Activated naive CD4-positive, alpha-beta T cell treated with anti-CD3 and anti-CD28 coated beads for 36 hours (primary cell): ENCODE measurements at regions not wholly inside any gene's neighbourhood (a gene's known extent, or its start where the extent isn't known, plus 50 kb on each side); places are given as distances from the start of the nearest gene placed in this dataset.

Source experiments
- CTCF ChIA-PET: fragments of 350-600 bp; sonication (Branson Sonifier 250); formaldehyde crosslinking; loops from one replicate; lab custom pipeline; 2021; ENCODE audit warnings: antibody characterized with exemption; lab: Charles Lee
- DNase-seq: peaks from one replicate; pipeline ENCODE4 v3.0.0-alpha.2; 2020
- H3K27ac Mint-ChIP-seq: one replicate; pipeline ENCODE4 v1.8.0; 2021; ENCODE audit warnings: mild to moderate bottlenecking, mixed read lengths
- H3K27me3 Mint-ChIP-seq: one replicate; pipeline ENCODE4 v1.8.0; 2021; ENCODE audit warnings: low read depth, mixed read lengths
- H3K36me3 Mint-ChIP-seq: one replicate; pipeline ENCODE4 v1.8.0; 2021; ENCODE audit warnings: low read depth, mixed read lengths
- H3K4me1 Mint-ChIP-seq: one replicate; pipeline ENCODE4 v1.8.0; 2021; ENCODE audit warnings: low read depth, mixed read lengths
- H3K4me3 Mint-ChIP-seq: one replicate; pipeline ENCODE4 v1.8.0; 2021; ENCODE audit warnings: mild to moderate bottlenecking, moderate library complexity, mixed read lengths
- H3K9me3 Mint-ChIP-seq: one replicate; pipeline ENCODE4 v1.8.0; 2021; ENCODE audit warnings: mixed read lengths
- intact Hi-C: fragments of 100-400 bp; cut with micrococcal nuclease; formaldehyde crosslinking; loops from one replicate; pipeline ENCODE4 v1.15.1; 2023

- no peak overlapping the region for H3K27ac Mint-ChIP-seq
- H3K4me1 Mint-ChIP-seq: no peaks in the 10 kb centered on the region
- intact Hi-C loops: no loop called here
- no peaks in the 10 kb centered on the region for H3K36me3 Mint-ChIP-seq
- CTCF ChIA-PET: interaction anchor here (0.6 kb wide), 1 partner anchor 536 kb away, joined by 3 read pairs; no protein-coding TSS in a partner anchor
- H3K27me3 Mint-ChIP-seq: peaks cover 3% of the 10 kb centered on the region
- no peak overlapping the region for H3K4me3 Mint-ChIP-seq
- H3K9me3 Mint-ChIP-seq: no peaks in the 10 kb centered on the region
- no peak for DNase-seq
Observed at GRCh38 chr21:15397258-15397657, 332.5 kb upstream of the NRIP1 start.

GRCh38 chr21:15400905-15401304 lies 328.9 kb upstream of the USP25 start:
- intact Hi-C loops: no loop called here
- H3K4me3 Mint-ChIP-seq: no peak overlapping the region
- H3K36me3 Mint-ChIP-seq: no peaks in the 10 kb centered on the region
- no peak overlapping the region for H3K27ac Mint-ChIP-seq
- no peaks in the 10 kb centered on the region for H3K27me3 Mint-ChIP-seq
- DNase-seq: no peak
- CTCF ChIA-PET: no interaction called here
- H3K4me1 Mint-ChIP-seq: no peaks in the 10 kb centered on the region
- H3K9me3 Mint-ChIP-seq: no peaks in the 10 kb centered on the region

- H3K4me3 Mint-ChIP-seq: no peak overlapping the region
- DNase-seq: no peak
- no peaks in the 10 kb centered on the region for H3K9me3 Mint-ChIP-seq
- no peaks in the 10 kb centered on the region for H3K27me3 Mint-ChIP-seq
- H3K4me1 Mint-ChIP-seq: no peaks in the 10 kb centered on the region
- H3K27ac Mint-ChIP-seq: no peak overlapping the region
- CTCF ChIA-PET: no interaction called here
- H3K36me3 Mint-ChIP-seq: no peaks in the 10 kb centered on the region
- intact Hi-C loops: no loop called here
Observed at GRCh38 chr21:15401331-15401730, 328.5 kb upstream of the USP25 start.

- no peaks in the 10 kb centered on the region for H3K27me3 Mint-ChIP-seq
- no peak overlapping the region for H3K4me3 Mint-ChIP-seq
- CTCF ChIA-PET: no interaction called here
- H3K9me3 Mint-ChIP-seq: no peaks in the 10 kb centered on the region
- H3K36me3 Mint-ChIP-seq: no peaks in the 10 kb centered on the region
- H3K4me1 Mint-ChIP-seq: no peaks in the 10 kb centered on the region
- no peak overlapping the region for H3K27ac Mint-ChIP-seq
- intact Hi-C loops: no loop called here
- no peak for DNase-seq
Observed at GRCh38 chr21:15405214-15405613, 324.6 kb upstream of the USP25 start.

- no peak for DNase-seq
- CTCF ChIA-PET: no interaction called here
- Mint-ChIP-seq H3K36me3 (peaks cover 5% of the 10 kb centered on the region), H3K4me3 (no peak overlapping the region), H3K9me3 (peaks cover 5% of the 10 kb centered on the region), H3K27ac (no peak overlapping the region), H3K4me1 (no peaks in the 10 kb centered on the region), H3K27me3 (no peaks in the 10 kb centered on the region)
- intact Hi-C loops: no loop called here
Observed at GRCh38 chr21:15406791-15407190, 323.0 kb upstream of the USP25 start.

GRCh38 chr21:15407585-15407984 lies 322.2 kb upstream of the USP25 start:
- Mint-ChIP-seq H3K27ac (no peak overlapping the region), H3K27me3 (no peaks in the 10 kb centered on the region), H3K4me3 (no peak overlapping the region), H3K4me1 (no peaks in the 10 kb centered on the region), H3K36me3 (peaks cover 5% of the 10 kb centered on the region), H3K9me3 (peaks cover 11% of the 10 kb centered on the region)
- intact Hi-C loops: no loop called here
- DNase-seq: no peak
- CTCF ChIA-PET: interaction anchor here (1.1 kb wide), 1 partner anchor 75 kb away, joined by 12 read pairs; no protein-coding TSS in a partner anchor

- intact Hi-C loops: no loop called here
- no peaks in the 10 kb centered on the region for H3K4me1 Mint-ChIP-seq
- H3K4me3 Mint-ChIP-seq: no peak overlapping the region
- no peak for DNase-seq
- peaks cover 5% of the 10 kb centered on the region for H3K36me3 Mint-ChIP-seq
- H3K27ac Mint-ChIP-seq: no peak overlapping the region
- no peaks in the 10 kb centered on the region for H3K27me3 Mint-ChIP-seq
- H3K9me3 Mint-ChIP-seq: peaks cover 11% of the 10 kb centered on the region
- CTCF ChIA-PET: interaction anchor here (1.1 kb wide), 1 partner anchor 74 kb away, joined by 12 read pairs; no protein-coding TSS in a partner anchor
Observed at GRCh38 chr21:15408089-15408488, 321.7 kb upstream of the USP25 start.

GRCh38 chr21:15409031-15409430 lies 320.8 kb upstream of the USP25 start:
- CTCF ChIA-PET: no interaction called here
- Mint-ChIP-seq H3K27me3 (no peaks in the 10 kb centered on the region), H3K4me3 (no peak overlapping the region), H3K27ac (no peak overlapping the region), H3K4me1 (no peaks in the 10 kb centered on the region), H3K36me3 (peaks cover 5% of the 10 kb centered on the region), H3K9me3 (peaks cover 11% of the 10 kb centered on the region)
- intact Hi-C loops: no loop called here
- no peak for DNase-seq

GRCh38 chr21:15410853-15411252 lies 318.9 kb upstream of the USP25 start:
- Mint-ChIP-seq H3K27me3 (no peaks in the 10 kb centered on the region), H3K4me3 (no peak overlapping the region), H3K36me3 (peaks cover 5% of the 10 kb centered on the region), H3K9me3 (peaks cover 11% of the 10 kb centered on the region), H3K27ac (no peak overlapping the region), H3K4me1 (no peaks in the 10 kb centered on the region)
- no peak for DNase-seq
- CTCF ChIA-PET: interaction anchor here (1.3 kb wide), 1 partner anchor 142 kb away, joined by 3 read pairs; no protein-coding TSS in a partner anchor
- intact Hi-C loops: no loop called here

- H3K4me1 Mint-ChIP-seq: no peaks in the 10 kb centered on the region
- intact Hi-C loops: no loop called here
- CTCF ChIA-PET: no interaction called here
- no peak overlapping the region for H3K27ac Mint-ChIP-seq
- H3K36me3 Mint-ChIP-seq: peaks cover 5% of the 10 kb centered on the region
- DNase-seq: no peak
- peaks cover 11% of the 10 kb centered on the region for H3K9me3 Mint-ChIP-seq
- peaks cover 3% of the 10 kb centered on the region for H3K27me3 Mint-ChIP-seq
- no peak overlapping the region for H3K4me3 Mint-ChIP-seq
Observed at GRCh38 chr21:15414057-15414456, 315.7 kb upstream of the USP25 start.

- DNase-seq: no peak
- Mint-ChIP-seq H3K27me3 (peaks cover 5% of the 10 kb centered on the region), H3K4me3 (no peak overlapping the region), H3K36me3 (peaks cover 5% of the 10 kb centered on the region), H3K4me1 (no peaks in the 10 kb centered on the region), H3K9me3 (peaks cover 11% of the 10 kb centered on the region), H3K27ac (no peak overlapping the region)
- CTCF ChIA-PET: interaction anchor here (0.6 kb wide), 1 partner anchor 69 kb away, joined by 3 read pairs; no protein-coding TSS in a partner anchor
- intact Hi-C loops: no loop called here
Observed at GRCh38 chr21:15415541-15416261, 314.1 kb upstream of the USP25 start.

- intact Hi-C loops: loop anchor here (5.0 kb wide), 1 partner anchor 311 kb away; no protein-coding TSS in a partner anchor
- Mint-ChIP-seq H3K4me1 (peaks cover 39% of the 10 kb centered on the region), H3K27me3 (peaks cover 5% of the 10 kb centered on the region), H3K27ac (no peak overlapping the region), H3K36me3 (no peaks in the 10 kb centered on the region), H3K4me3 (no peak overlapping the region), H3K9me3 (no peaks in the 10 kb centered on the region)
- CTCF ChIA-PET: no interaction called here
- no peak for DNase-seq
Observed at GRCh38 chr21:15421441-15421881, 308.3 kb upstream of the USP25 start.

- no peak overlapping the region for H3K4me3 Mint-ChIP-seq
- intact Hi-C loops: loop anchor here (1.0 to 5.0 kb wide), 5 partner anchors 16 to 356 kb away; no protein-coding TSS in a partner anchor
- H3K4me1 Mint-ChIP-seq: peaks cover 39% of the 10 kb centered on the region
- H3K27me3 Mint-ChIP-seq: peaks cover 5% of the 10 kb centered on the region
- CTCF ChIA-PET: no interaction called here
- no peaks in the 10 kb centered on the region for H3K9me3 Mint-ChIP-seq
- no peak for DNase-seq
- H3K27ac Mint-ChIP-seq: peak overlapping the region; percentile 5
- H3K36me3 Mint-ChIP-seq: no peaks in the 10 kb centered on the region
Observed at GRCh38 chr21:15421947-15422346, 307.8 kb upstream of the USP25 start.
